GM18861 (cell line): ENCODE measurements at regions not wholly inside any gene's neighbourhood (a gene's known extent, or its start where the extent isn't known, plus 50 kb on each side); places are given as distances from the start of the nearest gene placed in this dataset.
"Not testable (repeated sequence)": the region's sequence is repeated elsewhere in the genome, so short reads cannot be mapped to it uniquely, and the experiment has no call there.

Experiments used
- ATAC-seq: cut with Tn5 transposase; IDR thresholded peaks from one replicate; pipeline ENCODE4 v1.9.1; 2021; ENCODE audit not compliant: unreplicated experiment

- no peak for ATAC-seq
These were observed 52.2 kb downstream of the ACTL7B start for GRCh38 chr9:108803428-108804065.

- no peak for ATAC-seq
These were observed 52.8 kb downstream of the ACTL7B start for GRCh38 chr9:108802967-108803366.

- ATAC-seq: no peak
These were observed 53.8 kb downstream of the ACTL7B start for GRCh38 chr9:108801949-108802348.

GRCh38 chr9:108800632-108801099 lies 55.1 kb downstream of the ACTL7B start:
- no peak for ATAC-seq

DNA sequence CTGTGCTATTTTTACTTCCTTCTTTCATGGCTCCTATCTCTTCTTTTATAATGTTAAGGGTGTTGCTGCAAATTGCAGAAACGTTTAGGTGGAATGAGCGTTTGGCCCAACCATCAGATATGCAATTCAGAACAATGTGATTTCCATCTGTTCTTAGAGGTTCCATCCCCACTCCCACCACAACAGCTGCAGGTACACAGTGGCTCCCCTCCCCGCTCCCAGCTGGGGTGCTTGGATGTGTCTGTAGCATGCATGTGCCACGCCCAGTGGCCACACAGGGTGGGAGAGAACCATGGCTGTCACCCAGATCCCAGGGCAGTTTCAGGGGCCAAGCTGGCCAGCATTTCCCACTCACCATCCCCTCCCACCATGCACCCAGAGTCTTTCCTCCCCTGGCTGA lies 62.2 kb downstream of the ACTL7B start:
- no peak for ATAC-seq

DNA sequence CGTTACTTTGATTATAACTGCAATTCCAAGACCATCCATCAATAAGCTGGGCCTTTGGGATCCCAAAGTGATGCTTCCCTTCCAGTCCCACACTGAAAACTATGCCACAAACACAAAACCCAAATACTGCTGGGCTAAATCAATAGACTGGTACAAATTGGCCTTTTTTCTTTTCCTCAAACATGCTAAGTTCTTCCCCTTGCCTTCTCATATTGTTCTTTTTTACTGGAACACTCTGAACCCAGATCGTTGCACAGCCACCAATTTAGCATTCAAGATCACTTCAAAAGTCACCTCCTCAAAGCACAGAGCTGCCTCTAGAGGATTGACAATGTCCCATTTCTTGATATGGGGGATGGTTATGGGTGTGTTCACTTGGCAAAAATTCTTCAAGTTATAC lies 66.0 kb downstream of the ACTL7B start:
- ATAC-seq: no peak

DNA sequence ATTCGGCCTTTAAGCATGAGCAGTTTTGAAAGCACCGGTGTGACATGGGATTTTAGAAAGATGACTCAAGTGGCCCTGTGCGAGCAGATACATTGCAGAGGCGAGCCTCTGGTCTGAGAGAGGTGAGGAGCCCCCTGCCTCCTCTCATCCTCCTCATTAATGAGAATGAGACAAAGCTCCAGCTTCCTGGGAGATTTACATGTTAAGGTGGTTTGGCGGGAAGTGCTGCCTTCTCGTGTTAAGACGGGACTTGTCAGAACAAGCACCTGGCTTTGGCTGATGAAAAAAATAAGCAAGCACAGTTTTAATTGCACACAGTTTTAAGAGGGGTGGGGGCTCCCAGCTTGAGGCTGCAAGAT lies 68.1 kb downstream of the ACTL7B start:
- no peak for ATAC-seq

- no peak for ATAC-seq
These were observed 68.7 kb downstream of the ACTL7B start for GRCh38 chr9:108786901-108787689.

GRCh38 chr9:108786322-108786721 lies 69.5 kb downstream of the ACTL7B start:
- ATAC-seq: no peak

DNA sequence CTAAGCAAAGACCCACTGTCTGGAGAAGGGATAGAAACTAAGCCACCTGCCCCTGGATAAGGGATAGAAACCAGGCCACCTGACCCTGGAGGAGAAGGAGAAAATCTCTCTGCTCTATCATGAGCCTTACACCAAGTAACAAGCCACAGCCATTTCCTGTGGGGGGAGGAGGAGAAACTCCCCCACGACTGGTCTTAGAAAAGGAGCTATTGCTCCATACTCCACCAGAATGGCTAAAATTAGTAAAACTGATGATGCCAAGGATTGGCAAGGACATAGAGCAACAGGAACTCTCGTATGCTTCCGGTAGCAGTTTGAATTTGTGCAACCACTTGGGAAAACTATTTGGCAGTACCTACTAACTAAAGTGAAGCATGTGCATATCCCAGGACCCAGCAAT lies 70.8 kb downstream of the ACTL7B start:
- no peak for ATAC-seq

DNA sequence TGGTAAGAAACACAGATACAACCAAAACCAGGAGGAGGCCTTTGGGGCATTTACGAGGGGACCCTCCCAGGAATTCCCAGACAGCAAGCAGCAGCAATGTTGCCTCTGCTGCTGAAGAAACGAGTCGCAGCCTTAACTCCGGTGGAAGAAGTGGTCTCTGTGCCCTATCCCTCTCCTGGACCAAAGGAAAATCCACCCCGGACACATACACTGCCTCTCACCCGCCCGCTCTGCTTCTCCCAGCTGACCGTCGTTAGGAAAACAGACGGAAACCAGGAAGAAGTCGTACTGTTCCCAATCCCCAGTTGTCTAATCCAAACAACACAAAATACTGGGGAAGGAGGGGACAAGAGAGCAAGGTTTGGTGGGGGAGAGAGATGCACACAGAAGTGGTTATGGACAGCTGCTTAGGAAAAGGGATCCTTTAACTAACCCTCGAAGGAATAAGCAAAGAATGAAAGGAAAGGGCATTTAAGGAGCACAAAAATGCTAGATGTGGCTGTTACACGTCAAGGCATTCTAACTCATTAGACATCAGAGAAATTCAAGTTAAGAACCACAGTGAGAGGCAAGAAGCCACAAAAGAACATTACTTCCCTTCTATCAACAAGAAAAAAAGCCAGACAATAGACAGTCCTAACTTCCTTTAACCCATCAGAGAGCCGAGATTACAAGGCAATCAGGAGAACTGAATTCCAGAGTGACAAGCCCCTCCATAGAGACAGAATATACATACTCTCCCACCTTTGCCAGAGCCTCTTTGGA lies 71.9 kb downstream of the ACTL7B start:
- no peak for ATAC-seq

DNA sequence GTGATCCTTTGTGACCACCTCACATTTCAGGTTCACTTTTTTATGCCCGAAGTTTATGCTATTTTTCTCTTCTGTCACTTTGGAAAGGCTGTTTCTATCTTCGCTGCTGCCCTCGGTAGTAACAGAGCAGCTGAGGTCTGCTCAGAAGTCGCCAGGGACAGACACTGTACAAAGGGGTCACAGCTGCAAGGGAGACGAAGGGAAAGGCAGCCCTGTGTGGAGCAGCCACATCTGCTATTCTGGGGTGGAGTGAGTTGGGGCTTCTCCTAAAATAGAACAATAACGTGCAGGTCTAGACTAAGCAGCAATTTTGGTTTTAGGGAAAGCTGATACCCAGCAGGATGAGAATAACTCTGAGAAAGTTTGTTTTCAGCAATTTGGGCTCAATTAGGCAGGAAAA lies 72.5 kb downstream of the ACTL7B start:
- no peak for ATAC-seq

DNA sequence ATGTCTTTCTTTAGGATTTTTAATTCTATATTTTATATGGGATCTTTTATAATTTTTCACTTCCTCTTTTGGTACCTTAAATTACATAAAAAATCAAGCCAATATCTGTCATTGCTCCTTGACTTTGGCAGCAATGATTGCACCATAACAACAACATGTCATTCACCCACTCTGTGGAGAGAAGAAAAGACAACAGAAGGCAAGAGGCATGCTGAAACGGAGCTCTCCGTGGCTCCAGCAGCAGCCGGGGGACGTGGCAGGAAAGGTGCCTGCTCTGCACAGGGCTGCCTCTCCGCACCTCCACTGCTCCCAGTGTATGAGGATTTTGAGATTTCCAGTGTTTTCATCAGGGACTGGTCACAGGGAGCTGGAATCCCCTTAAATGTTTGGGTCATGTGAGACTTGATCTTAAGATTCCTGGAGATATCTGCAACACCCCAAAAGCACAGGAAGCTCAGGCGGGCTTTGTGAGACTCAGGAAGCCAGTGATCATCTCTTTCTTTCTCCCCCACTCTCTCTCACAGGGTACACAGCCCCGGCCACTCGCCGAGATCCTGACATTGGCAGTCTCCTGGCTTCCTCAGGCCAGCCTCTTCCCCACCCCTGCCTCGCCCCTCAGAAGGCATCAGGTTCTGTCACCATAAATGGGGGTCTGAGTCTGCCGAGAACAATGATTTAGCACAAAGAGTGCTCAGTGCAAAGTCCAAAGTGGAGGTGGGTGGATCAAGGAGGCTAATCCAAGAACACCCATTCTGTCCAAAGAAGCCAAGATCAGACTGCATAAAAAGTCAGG lies 74.6 kb downstream of the ACTL7B start:
- no peak for ATAC-seq

GRCh38 chr9:108779551-108780325 lies 76.0 kb downstream of the ACTL7B start:
- no peak for ATAC-seq

DNA sequence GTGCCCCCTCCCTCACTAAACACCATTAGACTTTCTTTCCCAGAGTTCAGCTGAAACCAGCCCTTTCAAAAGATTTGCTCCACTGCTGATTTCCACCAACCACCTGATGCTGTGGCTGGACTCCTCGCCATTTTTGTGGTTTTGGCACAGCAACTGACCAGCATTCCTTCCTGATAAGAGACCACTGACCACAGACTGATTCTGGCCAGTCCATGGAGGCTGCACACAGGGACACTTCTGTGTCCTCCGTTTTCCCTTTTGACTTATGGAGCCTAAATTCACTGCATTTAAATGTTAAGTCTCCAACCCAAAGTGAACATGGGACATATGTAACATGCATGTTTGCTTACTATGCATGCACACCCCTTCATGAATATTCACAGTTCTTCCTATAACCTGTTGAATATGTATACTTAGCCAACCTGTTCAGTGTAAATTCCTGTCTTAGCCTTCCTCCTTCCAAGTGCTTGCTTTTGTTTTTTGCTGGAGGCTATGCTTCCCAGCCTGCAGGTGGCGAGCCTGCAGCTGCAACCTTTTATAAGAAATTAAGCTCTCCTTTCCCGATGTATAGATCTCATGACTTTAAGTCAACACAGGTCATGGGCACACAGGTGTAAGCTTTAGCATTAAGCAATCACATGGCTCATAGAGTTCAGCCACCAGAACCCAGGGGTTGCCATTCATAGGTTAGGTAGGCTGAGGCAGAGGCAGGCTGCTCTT lies 78.7 kb downstream of the ACTL7B start:
- no peak for ATAC-seq

GRCh38 chr9:108775901-108776306 lies 79.9 kb downstream of the ACTL7B start:
- ATAC-seq: no peak

DNA sequence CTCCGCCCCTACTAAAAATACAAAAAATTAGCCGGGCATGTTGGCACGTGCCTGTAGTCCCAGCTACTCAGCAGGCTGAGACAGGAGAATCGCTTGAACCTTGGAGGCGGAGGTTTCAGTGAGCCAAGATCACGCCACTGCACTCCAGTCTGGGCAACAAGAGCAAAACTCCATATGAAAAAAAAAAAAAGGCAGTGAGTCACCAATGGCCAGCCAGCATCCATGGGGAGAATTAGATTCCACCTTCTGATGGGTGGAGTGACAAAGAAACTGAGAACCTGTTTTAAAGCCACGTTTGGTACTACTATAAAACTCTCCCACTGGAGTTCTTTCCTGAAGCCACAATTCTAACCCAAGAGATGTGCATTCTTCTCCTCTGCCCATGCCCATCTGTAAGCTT lies 81.7 kb downstream of the ACTL7B start:
- not testable (repeated sequence) for ATAC-seq

DNA sequence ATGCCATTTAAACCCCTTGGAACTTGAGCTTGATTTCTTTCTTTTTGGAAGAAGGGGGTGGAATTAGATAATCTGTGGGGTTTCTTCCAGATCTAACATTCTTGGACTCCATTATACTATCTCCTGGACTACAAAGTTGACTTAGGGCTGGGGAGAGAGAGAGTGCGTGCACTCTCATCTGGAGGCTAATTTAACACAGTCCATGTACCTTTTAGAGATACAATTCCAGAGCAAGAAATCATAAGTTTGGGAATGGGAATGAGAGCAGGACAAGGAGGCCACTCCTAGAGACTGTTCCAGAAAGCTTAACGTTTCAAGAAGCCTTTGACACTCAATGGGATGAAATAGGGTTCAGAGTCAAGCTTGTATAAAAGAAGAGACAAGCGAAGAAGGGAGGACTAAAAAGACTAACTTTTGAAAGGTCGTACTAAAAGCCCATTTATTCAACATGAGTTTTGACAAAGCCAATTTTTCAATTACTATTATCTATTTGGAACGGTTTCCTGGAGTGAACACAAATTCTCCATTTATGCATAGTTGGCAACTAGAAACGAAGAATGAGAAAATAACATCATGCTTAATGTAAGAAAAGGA lies 83.4 kb downstream of the ACTL7B start:
- no peak for ATAC-seq

- ATAC-seq: no peak
These were observed 87.0 kb downstream of the ACTL7B start for GRCh38 chr9:108768744-108769143.
